Lung (tissue), 11 donors: ENCODE measurements at regions not wholly inside any gene's neighbourhood (a gene's known extent, or its start where the extent isn't known, plus 50 kb on each side); places are given as distances from the start of the nearest gene placed in this dataset.

Experiments used
- ATAC-seq: fragments of 200-7000 bp; cut with Tn5 transposase; one replicate; pipeline ENCODE4 v1.9.1; 2020; ENCODE audit warnings: moderate number of reproducible peaks; ENCODE audit not compliant: insufficient read depth, low FRiP score
- DNase-seq, 3 donors: peaks; one replicate each; pipeline ENCODE4 v3.0.0-alpha.2; 2013 to 2017
- H3K27ac ChIP-seq, 2 donors: one replicate each; pipeline ENCODE4 v1.5.1; 2013; ENCODE audit warnings: mild to moderate bottlenecking in 2 of 2, moderate library complexity in 2 of 2, control low read depth in 1 of 2, inconsistent platforms in 1 of 2, low read depth in 1 of 2, low read length in 1 of 2
- H3K27me3 ChIP-seq, 3 donors: one replicate each; pipeline ENCODE4 v1.5.1; 2013; ENCODE audit warnings: low read length in 2 of 3; ENCODE audit not compliant: control insufficient read depth in 3 of 3, insufficient read depth in 3 of 3
- H3K36me3 ChIP-seq, 4 donors: one replicate each; pipeline ENCODE4 v1.5.1; 2013; ENCODE audit warnings: low read length in 4 of 4, mild to moderate bottlenecking in 1 of 4, moderate library complexity in 1 of 4; ENCODE audit not compliant: control insufficient read depth in 4 of 4, insufficient read depth in 4 of 4
- H3K4me1 ChIP-seq, 5 donors: one replicate each; pipeline ENCODE4 v1.5.1; 2013; ENCODE audit warnings: low read length in 5 of 5, mild to moderate bottlenecking in 2 of 5, moderate library complexity in 1 of 5; ENCODE audit not compliant: control insufficient read depth in 5 of 5, insufficient read depth in 5 of 5
- H3K4me3 ChIP-seq: one replicate; pipeline ENCODE4 v1.5.1; 2013; ENCODE audit warnings: mild to moderate bottlenecking, control low read depth, moderate library complexity
- H3K9ac ChIP-seq, 2 donors: one replicate each; pipeline ENCODE4 v1.5.1; 2013; ENCODE audit warnings: low read length in 2 of 2, control low read depth in 1 of 2; ENCODE audit not compliant: insufficient read depth in 1 of 2
- H3K9me3 ChIP-seq, 4 donors: one replicate each; pipeline ENCODE4 v1.5.1; 2013; ENCODE audit warnings: low read length in 3 of 4, mild to moderate bottlenecking in 1 of 4, moderate library complexity in 1 of 4; ENCODE audit not compliant: control insufficient read depth in 4 of 4, insufficient read depth in 3 of 4
- CTCF ChIP-seq: IDR thresholded peaks from 2 replicates; pipeline ENCODE4 v1.5.1; 2012; ENCODE audit warnings: mild to moderate bottlenecking; ENCODE audit errors: control extremely low read depth, extremely low read depth
- WGBS, 2 donors: extraction: QIAGEN DNeasy Blood & Tissue Kit; methylation state at CpG; one replicate each; pipeline ENCODE4 v1.1.7; 2013; 5-methylcytosine and 5-hydroxymethylcytosine counted together
- donor health status: control.
- donor health status: control.
- donor health status: Bipolar disorder and iron deficiency.
- donor health status: healthy.
- donor health status: DM: yes; HTN: yes; CAD: no.

- Histone ChIP-seq H3K36me3 (no peaks in the 10 kb centered on the region), H3K4me1 (no peaks in the 10 kb centered on the region), H3K9me3 (no peaks in the 10 kb centered on the region), H3K9ac (no peak overlapping the region), H3K27me3 (no peaks in the 10 kb centered on the region), H3K27ac (no peak overlapping the region), H3K4me3 (no peak overlapping the region)
- no peak for TF ChIP-seq CTCF
- DNase-seq (peak in 2 of 3 donors; percentile 41 to 59), ATAC-seq (no peak)
- 60 to 72% methylated on average over 5 of the region's 5 CpGs for WGBS, 2 donors
Observed at GRCh38 chr4:29081234-29081955, 1638.8 kb upstream of the PCDH7 start.

- 64 to 82% methylated on average over 5 of the region's 5 CpGs for WGBS, 2 donors
- Histone ChIP-seq H3K36me3 (no peaks in the 10 kb centered on the region), H3K4me1 (no peaks in the 10 kb centered on the region), H3K27ac (no peak overlapping the region), H3K4me3 (no peak overlapping the region), H3K9ac (no peak overlapping the region), H3K9me3 (no peaks in the 10 kb centered on the region), H3K27me3 (no peaks in the 10 kb centered on the region)
- no peak for TF ChIP-seq CTCF
- ATAC-seq: no peak
- DNase-seq: no peak
Observed at GRCh38 chr4:29082684-29083083, 1637.5 kb upstream of the PCDH7 start.

- Histone ChIP-seq H3K4me1 (no peaks in the 10 kb centered on the region), H3K36me3 (no peaks in the 10 kb centered on the region), H3K9ac (no peak overlapping the region), H3K27me3 (no peaks in the 10 kb centered on the region), H3K27ac (no peak overlapping the region), H3K4me3 (no peak overlapping the region), H3K9me3 (no peaks in the 10 kb centered on the region)
- 91 to 92% methylated on average over 4 of the region's 4 CpGs for WGBS, 2 donors
- TF ChIP-seq CTCF: no peak
- DNase-seq: no peak
- no peak for ATAC-seq
Observed at GRCh38 chr4:29085748-29086147, 1634.4 kb upstream of the PCDH7 start.

- Histone ChIP-seq H3K27me3 (no peaks in the 10 kb centered on the region), H3K9ac (no peak overlapping the region), H3K9me3 (no peaks in the 10 kb centered on the region), H3K4me1 (no peaks in the 10 kb centered on the region), H3K4me3 (no peak overlapping the region), H3K27ac (no peak overlapping the region), H3K36me3 (no peaks in the 10 kb centered on the region)
- ATAC-seq (no peak), DNase-seq (no peak)
- no peak for TF ChIP-seq CTCF
- 91 to 92% methylated on average over 3 of the region's 3 CpGs for WGBS, 2 donors
Observed at GRCh38 chr4:29104694-29105093, 1615.5 kb upstream of the PCDH7 start.
